ENCODE measurements at regions not wholly inside any gene's neighbourhood (a gene's known extent, or its start where the extent isn't known, plus 50 kb on each side); places are given as distances from the start of the nearest gene placed in this dataset.

GRCh38 chr9:21626493-21626892 lies 144.4 kb upstream of the IFNE start:
- no peak for TF ChIP-seq CTCF (IDR thresholded peaks at IDR 0.05)
- no peak for TF ChIP-seq POLR2A (IDR thresholded peaks at IDR 0.05)

All from ovary (tissue), 3 donors.